NOMO-1 (cell line): ENCODE measurements at regions not wholly inside any gene's neighbourhood (a gene's known extent, or its start where the extent isn't known, plus 50 kb on each side); places are given as distances from the start of the nearest gene placed in this dataset.
"Not testable (repeated sequence)": the region's sequence is repeated elsewhere in the genome, so short reads cannot be mapped to it uniquely, and the experiment has no call there.

Source experiments
- DNase-seq, 2 experiments: peaks; one replicate each; lab custom pipeline; 2025; ENCODE audit not compliant: unreplicated experiment in 2 of 2; lab: John Stamatoyannopoulos, UW

GRCh38 chr12:124477107-124477915 lies 90.1 kb downstream of the NCOR2 start:
- no peak for DNase-seq

DNA sequence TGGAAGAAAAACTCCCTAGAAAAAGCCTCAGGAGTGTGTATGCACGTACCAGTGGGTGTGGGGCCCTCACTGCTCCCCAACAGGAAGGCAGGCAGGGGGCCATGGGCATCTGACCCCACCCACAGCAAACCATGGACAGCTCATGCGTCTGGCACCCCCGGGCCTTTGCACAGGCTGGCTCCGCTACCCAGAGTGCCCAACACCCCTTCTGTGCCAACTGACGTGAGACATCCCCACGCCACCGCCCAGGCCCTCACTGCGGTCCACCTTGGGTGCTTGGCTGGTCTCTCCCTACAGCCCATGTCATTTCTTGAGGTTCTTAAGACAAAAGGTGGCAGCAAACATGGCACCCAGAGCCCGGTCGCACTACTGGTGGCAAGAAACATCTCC lies 91.4 kb downstream of the NCOR2 start:
- DNase-seq: no peak

- DNase-seq: no peak
Measured at GRCh38 chr12:124475295-124476010, 92.0 kb downstream of the NCOR2 start.

GRCh38 chr12:124474709-124475108 lies 92.7 kb downstream of the NCOR2 start:
- no peak for DNase-seq

- no peak for DNase-seq
Measured at GRCh38 chr12:124472690-124473279, 94.6 kb downstream of the NCOR2 start.

DNA sequence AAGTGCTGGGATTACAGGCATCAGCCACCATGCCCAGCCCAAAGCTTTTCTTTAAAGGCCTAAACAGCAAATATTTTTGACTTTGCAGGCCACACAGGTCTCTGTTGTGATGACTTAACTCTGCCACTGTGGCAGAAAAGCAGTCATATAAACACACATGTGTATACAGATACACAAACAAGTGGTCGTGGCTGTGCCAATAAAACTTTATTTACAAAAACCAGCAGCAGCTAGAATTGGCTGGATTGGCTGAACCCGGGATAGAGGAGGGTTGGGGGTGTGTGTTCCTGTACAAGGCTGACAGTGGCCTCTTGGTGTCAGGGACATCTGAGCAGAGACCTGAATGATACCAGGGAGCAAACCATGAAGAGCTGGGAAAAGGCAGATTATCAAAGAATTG lies 95.6 kb downstream of the NCOR2 start:
- no peak for DNase-seq

GRCh38 chr12:124470806-124471205 lies 96.6 kb downstream of the NCOR2 start:
- no peak for DNase-seq

DNA sequence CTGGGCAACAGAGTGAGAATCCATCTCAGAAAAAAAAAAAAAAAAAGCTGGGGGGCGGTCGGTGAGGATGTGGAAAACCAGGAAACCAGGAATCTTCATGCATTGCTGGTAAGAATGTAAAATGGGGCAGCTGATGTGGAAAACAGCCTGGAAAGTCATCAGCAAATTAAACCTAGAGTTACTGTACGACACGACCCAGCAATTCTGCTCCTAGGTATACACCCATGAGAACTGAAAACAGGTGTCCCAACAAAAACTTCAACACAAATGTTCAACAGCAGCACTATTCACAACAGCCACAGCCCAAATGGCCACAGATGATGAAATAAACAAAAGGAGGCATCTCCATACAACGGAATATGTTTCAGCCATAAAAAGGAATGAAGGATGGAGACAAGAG lies 97.3 kb downstream of the NCOR2 start:
- no peak for DNase-seq

DNA sequence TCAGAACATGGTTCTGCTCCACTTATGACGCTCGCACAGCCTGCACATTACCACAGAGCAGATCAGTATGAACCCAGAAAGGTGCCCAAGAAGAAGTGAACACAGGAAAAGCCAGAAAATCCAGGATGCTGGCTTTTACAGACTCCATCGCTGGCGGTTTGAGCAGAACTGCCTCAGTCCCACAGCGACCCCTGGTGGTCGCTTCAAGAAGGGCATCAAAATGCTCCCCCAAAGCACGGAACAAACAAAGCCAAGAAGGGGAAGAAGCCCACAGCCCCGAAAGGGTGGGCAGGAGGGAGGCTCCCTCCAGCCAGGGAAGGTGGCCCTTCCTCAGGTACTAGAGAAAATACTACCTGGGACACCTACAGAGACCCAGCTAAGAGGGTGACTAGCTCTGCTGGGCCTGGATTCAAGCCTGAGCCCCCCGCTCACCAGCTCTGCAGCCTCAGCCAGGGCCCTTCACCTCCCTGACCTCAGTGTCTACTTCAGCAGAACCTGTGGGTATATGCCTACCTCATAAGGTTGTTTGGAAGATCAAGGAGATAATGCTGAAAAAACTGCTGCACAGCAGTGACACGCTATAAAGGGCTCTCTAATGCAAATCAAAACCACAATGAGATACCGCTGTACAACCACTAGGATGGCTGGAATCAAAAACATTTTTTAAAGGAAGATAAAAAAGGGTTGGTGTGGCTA lies 98.1 kb downstream of the NCOR2 start:
- no peak for DNase-seq

GRCh38 chr12:124467549-124467948 lies 99.9 kb downstream of the NCOR2 start:
- DNase-seq: not testable (repeated sequence)

DNA sequence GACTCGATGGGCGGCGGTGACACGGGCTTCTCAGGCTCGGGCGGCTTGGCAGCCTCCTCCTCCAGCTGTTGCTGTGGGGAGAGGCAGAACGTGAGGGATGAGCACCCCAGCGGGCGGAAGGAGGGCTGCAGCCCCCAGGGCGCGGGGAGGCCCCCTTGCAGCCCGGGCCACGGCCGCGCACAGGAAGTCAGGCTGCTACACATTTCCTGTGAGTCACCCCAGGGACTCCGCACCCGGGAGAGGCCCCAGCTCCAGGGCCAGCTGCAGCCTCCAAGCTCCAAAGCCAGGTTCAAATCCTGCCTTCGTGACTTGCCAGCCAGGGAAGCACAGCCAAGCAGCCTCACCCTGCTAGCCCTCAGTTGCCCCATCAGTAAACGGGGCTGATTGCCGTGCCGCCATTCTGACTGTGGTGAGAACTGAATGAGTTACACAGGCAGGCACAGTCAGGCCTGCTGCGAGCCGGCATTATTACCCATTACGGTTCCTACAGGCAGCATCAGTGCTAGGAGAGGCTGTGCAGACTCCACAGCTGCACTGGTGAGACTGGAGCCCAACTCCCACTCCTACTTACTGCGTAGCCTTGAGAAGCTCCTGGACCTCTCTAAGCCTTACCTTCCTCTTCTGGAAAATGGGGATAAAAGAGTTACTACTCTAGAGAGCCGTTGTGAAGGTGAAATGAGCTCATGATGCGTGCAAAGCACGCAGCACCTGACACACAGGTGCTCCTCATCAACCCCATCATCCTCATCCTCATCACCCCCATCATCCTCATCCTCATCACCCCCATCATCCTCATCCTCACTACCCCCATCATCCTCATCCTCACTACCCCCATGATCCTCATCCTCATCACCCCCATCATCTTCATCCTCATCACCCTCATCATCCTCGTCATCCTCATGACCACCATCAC lies 100.9 kb downstream of the NCOR2 start:
- peak; percentile 90 to 97 for DNase-seq

- no peak for DNase-seq
Measured at GRCh38 chr12:124465473-124465872, 101.9 kb downstream of the NCOR2 start.

DNA sequence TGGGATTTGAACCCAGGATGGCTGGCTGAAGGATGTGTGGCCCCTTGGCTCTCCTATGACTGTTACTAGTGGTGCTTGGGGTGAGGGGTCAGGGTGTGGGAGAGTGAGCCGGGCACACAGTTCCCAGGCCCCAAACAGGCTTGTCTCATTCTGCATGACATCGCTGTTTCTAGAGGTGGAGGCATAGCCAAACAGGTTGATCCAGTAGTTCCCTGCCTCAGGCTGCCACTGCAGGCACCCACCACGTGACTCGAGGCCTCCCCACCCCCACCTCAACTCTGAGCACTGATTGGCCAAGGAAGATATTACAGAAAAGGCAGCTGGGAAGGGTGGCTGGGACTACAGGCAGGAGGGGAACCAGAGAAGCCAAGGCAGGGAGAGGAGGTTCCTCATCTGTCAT lies 102.6 kb downstream of the NCOR2 start:
- no peak for DNase-seq

DNA sequence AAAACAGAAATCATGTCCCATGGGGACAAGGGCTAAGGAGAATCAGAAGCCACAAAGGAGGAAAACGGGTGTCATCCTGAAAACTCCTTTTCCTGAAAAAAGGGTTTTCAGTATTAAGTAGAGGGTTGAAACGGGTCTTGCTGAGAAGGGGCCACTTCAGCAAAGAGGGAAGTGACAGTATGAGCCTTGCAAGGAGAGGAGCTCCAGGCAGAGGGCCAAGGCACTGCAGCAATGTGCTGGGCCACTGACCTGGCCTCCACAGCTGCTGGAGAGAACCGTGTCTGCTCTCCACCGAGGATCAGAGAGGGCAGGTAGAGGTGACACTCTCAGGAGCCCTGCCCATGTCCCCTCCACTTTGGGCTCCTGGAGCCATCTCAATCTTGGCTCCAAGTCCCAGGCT lies 103.3 kb downstream of the NCOR2 start:
- DNase-seq: peak; percentile 44 to 48

GRCh38 chr12:124463341-124463921 lies 104.0 kb downstream of the NCOR2 start:
- DNase-seq: no peak

- no peak for DNase-seq
Measured at GRCh38 chr12:124462750-124463149, 104.7 kb downstream of the NCOR2 start.

DNA sequence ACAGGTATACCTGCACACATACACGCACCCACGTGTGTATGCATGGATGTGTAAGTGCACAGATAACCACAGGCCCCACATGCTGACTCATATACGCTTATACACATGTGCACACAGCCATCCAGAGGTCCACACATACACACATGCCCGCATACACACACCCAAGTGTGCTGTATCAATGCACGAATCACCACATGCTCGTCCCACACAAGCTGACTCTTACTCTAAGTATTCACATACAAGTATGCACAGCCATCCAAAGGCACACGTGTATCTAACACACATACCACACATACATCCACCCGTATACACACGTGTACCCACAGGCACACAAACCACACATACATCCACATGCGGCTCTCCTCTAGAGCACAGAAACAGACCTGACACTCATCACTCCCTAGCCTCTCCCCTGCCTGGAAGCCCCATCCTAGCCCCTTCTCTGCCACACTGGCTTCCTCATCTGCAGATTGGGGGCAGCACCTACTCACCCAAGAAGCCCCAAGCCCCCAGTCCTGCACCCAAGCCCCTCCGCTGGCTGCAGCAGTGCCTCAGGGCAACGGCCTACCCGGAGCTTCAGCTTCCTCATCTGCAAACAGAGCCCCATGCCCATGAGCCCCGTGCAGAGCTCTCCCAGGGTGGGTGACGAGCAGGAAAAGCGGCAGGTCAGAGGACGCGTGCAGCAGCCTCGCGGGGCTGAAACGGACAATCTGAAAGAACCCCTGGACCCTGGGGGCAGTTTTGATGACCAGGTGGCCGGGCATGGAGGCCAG lies 105.4 kb downstream of the NCOR2 start:
- DNase-seq: no peak

DNA sequence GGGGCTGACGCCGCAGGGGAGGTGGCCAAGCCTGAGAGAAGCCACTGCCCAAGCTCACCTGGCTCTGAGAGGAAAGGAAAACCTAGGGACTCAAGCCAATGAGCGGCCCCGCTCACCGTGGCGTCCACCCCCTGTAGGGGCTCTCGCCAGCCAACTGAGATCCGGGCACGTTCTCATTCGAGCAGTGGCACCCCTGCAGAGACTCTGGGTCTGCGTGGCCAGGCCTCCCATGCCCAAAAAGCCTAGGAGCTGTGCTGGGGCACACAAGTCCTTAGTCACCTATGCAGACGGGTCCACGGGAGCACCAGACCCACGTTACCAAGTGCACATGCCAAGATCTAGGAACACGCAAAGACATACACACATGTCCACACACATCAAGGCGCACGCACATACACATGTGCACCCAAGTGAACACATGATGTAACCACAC lies 106.2 kb downstream of the NCOR2 start:
- no peak for DNase-seq

GRCh38 chr12:124460771-124461170 lies 106.6 kb downstream of the NCOR2 start:
- DNase-seq: no peak
